Activated CD4-positive, alpha-beta T cell treated with anti-CD3 and anti-CD28 coated beads, Interleukin-2, amount 50 U/mL, for 48 hours (primary cell): ENCODE measurements at regions not wholly inside any gene's neighbourhood (a gene's known extent, or its start where the extent isn't known, plus 50 kb on each side); places are given as distances from the start of the nearest gene placed in this dataset.
"Not testable (repeated sequence)": the region's sequence is repeated elsewhere in the genome, so short reads cannot be mapped to it uniquely, and the experiment has no call there.

ENCODE experiments used
- DNase-seq, 2 experiments: peaks; one replicate each; pipeline ENCODE4 v3.0.0-alpha.2; 2020

GRCh38 chr4:134585972-134586371, 384.4 kb upstream of the PABPC4L start:
- no peak for DNase-seq

GRCh38 chr4:134567461-134567860, 365.9 kb upstream of the PABPC4L start:
- no peak for DNase-seq

GRCh38 chr4:134560728-134561127, 359.1 kb upstream of the PABPC4L start:
- DNase-seq, result no peak

GRCh38 chr4:134552063-134552462, 350.5 kb upstream of the PABPC4L start:
- DNase-seq, result no peak

- no peak for DNase-seq
Observed at GRCh38 chr4:134551348-134551747, 349.8 kb upstream of the PABPC4L start.

- no peak for DNase-seq
Observed at GRCh38 chr4:134548052-134548628, 346.6 kb upstream of the PABPC4L start.

- DNase-seq, result no peak
Observed at GRCh38 chr4:134546279-134546678, 344.7 kb upstream of the PABPC4L start.

- DNase-seq, result no peak
Observed at GRCh38 chr4:134544303-134544770, 342.7 kb upstream of the PABPC4L start.

GRCh38 chr4:134540588-134540987, 339.0 kb upstream of the PABPC4L start:
- no peak for DNase-seq

GRCh38 chr4:134539729-134540231, 338.2 kb upstream of the PABPC4L start:
- no peak for DNase-seq

- DNase-seq, result no peak
Observed at GRCh38 chr4:134537701-134538100, 336.1 kb upstream of the PABPC4L start.

- DNase-seq, result no peak
Observed at GRCh38 chr4:134533068-134533467, 331.5 kb upstream of the PABPC4L start.

GRCh38 chr4:134531013-134531412, 329.4 kb upstream of the PABPC4L start:
- no peak for DNase-seq

GRCh38 chr4:134529629-134530028, 328.0 kb upstream of the PABPC4L start:
- DNase-seq, result no peak

GRCh38 chr4:134518574-134519217, 317.1 kb upstream of the PABPC4L start:
- DNase-seq, result no peak

GRCh38 chr4:134510544-134510943, 309.0 kb upstream of the PABPC4L start:
- DNase-seq, result no peak

- no peak for DNase-seq
Observed at GRCh38 chr4:134505511-134505910, 303.9 kb upstream of the PABPC4L start.

- DNase-seq, result no peak
Observed at GRCh38 chr4:134501973-134502643, 300.5 kb upstream of the PABPC4L start.

GRCh38 chr4:134501488-134501887, 299.9 kb upstream of the PABPC4L start:
- DNase-seq, result not testable (repeated sequence)

- no peak for DNase-seq
Observed at GRCh38 chr4:134499074-134499473, 297.5 kb upstream of the PABPC4L start.

GRCh38 chr4:134490863-134491262, 289.3 kb upstream of the PABPC4L start:
- DNase-seq, result no peak

- not testable (repeated sequence) for DNase-seq
Observed at GRCh38 chr4:134483514-134483913, 281.9 kb upstream of the PABPC4L start.

- DNase-seq, result no peak
Observed at GRCh38 chr4:134471569-134471968, 270.0 kb upstream of the PABPC4L start.

- no peak for DNase-seq
Observed at GRCh38 chr4:134470544-134470943, 269.0 kb upstream of the PABPC4L start.
